Neural progenitor cell (in vitro differentiated cells): ENCODE measurements at regions not wholly inside any gene's neighbourhood (a gene's known extent, or its start where the extent isn't known, plus 50 kb on each side); places are given as distances from the start of the nearest gene placed in this dataset.
A peak's percentile ranks its signal among the peaks of the same experiment; 100 is the strongest.

ENCODE experiments used
- DNase-seq: peaks from one replicate; pipeline ENCODE4 v3.0.0-alpha.2; 2016; ENCODE audit warnings: low spot score
- H2AFZ ChIP-seq: fragments of 200-600 bp; sonication (generic); replicated peaks from 2 replicates; pipeline ENCODE4 v1.6.1; 2016; ENCODE audit warnings: antibody characterized with exemption
- H3F3A ChIP-seq: fragments of 200-600 bp; sonication (generic); 2 replicates; pipeline ENCODE4 v1.6.1; 2016; ENCODE audit warnings: antibody characterized with exemption, low read depth
- H3K27ac ChIP-seq: fragments of 200-600 bp; sonication (generic); 2 replicates; pipeline ENCODE4 v1.5.1; 2016; ENCODE audit warnings: mild to moderate bottlenecking
- H3K27me3 ChIP-seq: fragments of 200-600 bp; sonication (generic); 2 replicates; pipeline ENCODE4 v1.6.1; 2016; ENCODE audit warnings: mild to moderate bottlenecking, moderate library complexity
- H3K36me3 ChIP-seq: fragments of 200-600 bp; sonication (generic); 2 replicates; pipeline ENCODE4 v1.5.1; 2016
- H3K4me1 ChIP-seq: fragments of 200-600 bp; sonication (generic); 2 replicates; pipeline ENCODE4 v1.6.1; 2016; ENCODE audit warnings: mixed run types
- H3K4me2 ChIP-seq: fragments of 200-600 bp; sonication (generic); 2 replicates; pipeline ENCODE4 v1.6.1; 2016
- H3K4me3 ChIP-seq: fragments of 200-600 bp; sonication (generic); 2 replicates; pipeline ENCODE4 v1.5.1; 2016
- H3K79me2 ChIP-seq: fragments of 200-600 bp; sonication (generic); 2 replicates; pipeline ENCODE4 v1.6.1; 2016; ENCODE audit warnings: low read depth
- H3K9ac ChIP-seq: fragments of 200-600 bp; sonication (generic); 2 replicates; pipeline ENCODE4 v1.6.1; 2016
- H3K9me3 ChIP-seq: fragments of 200-600 bp; sonication (generic); 2 replicates; pipeline ENCODE4 v1.5.1; 2016; ENCODE audit warnings: low read depth
- H4K20me1 ChIP-seq: fragments of 200-600 bp; sonication (generic); 2 replicates; pipeline ENCODE4 v1.6.1; 2016; ENCODE audit warnings: low read depth
- H3K27ac Mint-ChIP-seq: 3 replicates; pipeline ENCODE4 v1.8.0; 2021; ENCODE audit warnings: mixed read lengths
- H3K27me3 Mint-ChIP-seq: 2 replicates; pipeline ENCODE4 v1.8.0; 2022; ENCODE audit warnings: low read depth, mild to moderate bottlenecking, inconsistent platforms, moderate library complexity, mixed read lengths; ENCODE audit not compliant: insufficient read depth
- H3K36me3 Mint-ChIP-seq: 3 replicates; pipeline ENCODE4 v1.8.0; 2021; ENCODE audit warnings: mixed read lengths
- H3K4me1 Mint-ChIP-seq: 3 replicates; pipeline ENCODE4 v1.8.0; 2021; ENCODE audit warnings: mixed read lengths
- H3K4me3 Mint-ChIP-seq: 3 replicates; pipeline ENCODE4 v1.8.0; 2021; ENCODE audit warnings: mild to moderate bottlenecking, moderate library complexity, mixed read lengths
- H3K9me3 Mint-ChIP-seq: 3 replicates; pipeline ENCODE4 v1.8.0; 2020; ENCODE audit warnings: mixed read lengths
- EZH2 ChIP-seq: fragments of 200-600 bp; sonication (generic); IDR thresholded peaks from 2 replicates; pipeline ENCODE4 v1.6.1; 2017; ENCODE audit warnings: antibody characterized with exemption, mild to moderate bottlenecking, moderate library complexity
- EZH2phosphoT487 ChIP-seq: fragments of 200-600 bp; sonication (generic); IDR thresholded peaks from 2 replicates; pipeline ENCODE4 v1.6.1; 2017; ENCODE audit warnings: antibody characterized with exemption
- TF ChIP-seq, protein P1 (sequence below): fragments of 200-600 bp; sonication (generic); IDR thresholded peaks from 2 replicates; pipeline ENCODE4 v1.5.1; 2017; ENCODE audit warnings: antibody characterized with exemption, mild to moderate bottlenecking

DNA sequence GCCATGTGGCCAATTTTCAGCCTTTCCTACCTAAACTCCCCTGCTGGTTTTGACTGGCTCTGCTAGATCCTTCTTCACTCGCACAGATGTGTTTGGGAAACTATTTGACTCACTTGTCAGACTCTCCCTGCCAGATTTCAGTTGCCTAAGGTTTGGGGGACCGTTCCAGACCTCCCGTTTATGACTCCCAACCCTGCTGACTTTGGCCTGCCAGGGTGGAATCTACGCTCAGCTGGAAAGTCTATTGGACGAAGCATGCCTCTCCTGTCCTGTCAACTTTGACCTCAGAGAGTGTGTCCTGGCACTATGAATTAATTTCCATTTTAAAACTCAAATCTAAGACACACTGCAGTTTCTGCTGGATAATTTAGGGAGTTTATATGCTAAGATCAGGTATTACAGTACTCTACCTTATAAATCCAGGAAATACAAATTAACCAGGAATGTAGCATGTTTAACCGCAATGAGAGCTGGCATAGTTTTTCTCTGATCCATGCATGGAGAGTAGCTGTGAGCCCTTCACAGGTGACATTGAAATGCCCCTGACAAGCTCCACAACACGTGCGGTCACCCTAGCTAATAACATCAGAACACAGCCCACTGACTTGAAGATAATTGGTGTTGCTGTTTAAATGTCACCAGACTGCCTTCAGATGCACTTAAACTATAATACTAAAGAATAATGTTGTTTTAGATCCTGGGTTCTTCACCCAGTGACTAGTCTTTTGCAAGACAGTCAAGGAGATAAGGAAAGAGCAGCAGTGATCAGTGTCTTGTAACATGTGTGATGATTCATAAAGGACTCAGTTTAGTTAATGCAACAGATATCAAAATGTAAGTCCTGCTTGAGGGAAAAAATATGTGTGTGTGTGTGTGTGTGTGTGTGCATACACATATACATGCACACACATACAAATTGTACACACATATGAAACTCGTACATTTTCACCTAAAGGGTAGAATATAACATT lies 223.0 kb upstream of the MCTP2 start:
- no peaks in the 10 kb centered on the region for H3K79me2 ChIP-seq
- H4K20me1 ChIP-seq, result no peaks in the 10 kb centered on the region
- H3K9me3 Mint-ChIP-seq, result no peaks in the 10 kb centered on the region
- H3K4me3 ChIP-seq, result no peak overlapping the region
- H3K4me2 ChIP-seq, result no peak overlapping the region
- no peaks in the 10 kb centered on the region for H3K36me3 Mint-ChIP-seq
- H3F3A ChIP-seq, result no peaks in the 10 kb centered on the region
- H3K27ac ChIP-seq, result no peak overlapping the region
- H3K9ac ChIP-seq, result no peak overlapping the region
- H3K4me1 ChIP-seq, result no peaks in the 10 kb centered on the region
- H3K4me3 Mint-ChIP-seq, result no peak overlapping the region
- H3K36me3 ChIP-seq, result no peaks in the 10 kb centered on the region
- DNase-seq, result no peak
- TF ChIP-seq, protein P1, sequence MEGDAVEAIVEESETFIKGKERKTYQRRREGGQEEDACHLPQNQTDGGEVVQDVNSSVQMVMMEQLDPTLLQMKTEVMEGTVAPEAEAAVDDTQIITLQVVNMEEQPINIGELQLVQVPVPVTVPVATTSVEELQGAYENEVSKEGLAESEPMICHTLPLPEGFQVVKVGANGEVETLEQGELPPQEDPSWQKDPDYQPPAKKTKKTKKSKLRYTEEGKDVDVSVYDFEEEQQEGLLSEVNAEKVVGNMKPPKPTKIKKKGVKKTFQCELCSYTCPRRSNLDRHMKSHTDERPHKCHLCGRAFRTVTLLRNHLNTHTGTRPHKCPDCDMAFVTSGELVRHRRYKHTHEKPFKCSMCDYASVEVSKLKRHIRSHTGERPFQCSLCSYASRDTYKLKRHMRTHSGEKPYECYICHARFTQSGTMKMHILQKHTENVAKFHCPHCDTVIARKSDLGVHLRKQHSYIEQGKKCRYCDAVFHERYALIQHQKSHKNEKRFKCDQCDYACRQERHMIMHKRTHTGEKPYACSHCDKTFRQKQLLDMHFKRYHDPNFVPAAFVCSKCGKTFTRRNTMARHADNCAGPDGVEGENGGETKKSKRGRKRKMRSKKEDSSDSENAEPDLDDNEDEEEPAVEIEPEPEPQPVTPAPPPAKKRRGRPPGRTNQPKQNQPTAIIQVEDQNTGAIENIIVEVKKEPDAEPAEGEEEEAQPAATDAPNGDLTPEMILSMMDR, result no peak
- no peak for TF ChIP-seq EZH2phosphoT487
- no peak for TF ChIP-seq EZH2
- no peaks in the 10 kb centered on the region for H3K9me3 ChIP-seq
- no peak overlapping the region for H2AFZ ChIP-seq
- H3K4me1 Mint-ChIP-seq, result peaks cover 17% of the 10 kb centered on the region
- H3K27me3 ChIP-seq, result no peaks in the 10 kb centered on the region
- H3K27me3 Mint-ChIP-seq, result peaks cover 10% of the 10 kb centered on the region
- H3K27ac Mint-ChIP-seq, result no peak overlapping the region

DNA sequence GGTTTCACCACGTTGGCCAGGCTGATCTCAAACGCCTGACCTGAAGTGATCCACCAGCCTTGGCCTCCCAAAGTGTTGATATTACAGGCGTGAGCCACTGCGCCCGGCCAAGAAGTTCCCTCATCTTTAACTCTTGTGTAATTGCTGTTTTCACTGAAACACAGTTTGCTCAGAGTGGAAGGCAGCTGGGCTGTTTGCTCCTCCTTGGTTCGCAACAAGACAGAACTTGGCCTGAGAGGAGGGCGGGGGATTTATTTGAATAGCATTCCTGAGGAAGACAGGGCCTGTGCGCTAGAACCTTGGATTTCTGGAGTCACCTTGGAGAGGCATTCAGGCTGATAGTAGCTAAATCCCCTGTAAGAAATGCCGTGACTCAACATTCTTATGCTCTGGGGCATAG lies 226.7 kb upstream of the MCTP2 start:
- Mint-ChIP-seq H3K4me3 (no peak overlapping the region), H3K27ac (no peak overlapping the region), H3K4me1 (peaks cover 24% of the 10 kb centered on the region), H3K27me3 (peaks cover 7% of the 10 kb centered on the region), H3K9me3 (no peaks in the 10 kb centered on the region), H3K36me3 (no peaks in the 10 kb centered on the region)
- Histone ChIP-seq H3K4me1 (peaks cover 22% of the 10 kb centered on the region), H3K4me2 (no peak overlapping the region), H3K9me3 (no peaks in the 10 kb centered on the region), H3K27ac (no peak overlapping the region), H3F3A (peaks cover 10% of the 10 kb centered on the region), H3K27me3 (no peaks in the 10 kb centered on the region), H3K79me2 (no peaks in the 10 kb centered on the region), H2AFZ (no peak overlapping the region), H4K20me1 (no peaks in the 10 kb centered on the region), H3K4me3 (no peak overlapping the region), H3K9ac (no peak overlapping the region), H3K36me3 (no peaks in the 10 kb centered on the region)
- TF ChIP-seq EZH2phosphoT487 (no peak), EZH2 (no peak)
- TF ChIP-seq, protein P1, result no peak
- DNase-seq, result no peak

DNA sequence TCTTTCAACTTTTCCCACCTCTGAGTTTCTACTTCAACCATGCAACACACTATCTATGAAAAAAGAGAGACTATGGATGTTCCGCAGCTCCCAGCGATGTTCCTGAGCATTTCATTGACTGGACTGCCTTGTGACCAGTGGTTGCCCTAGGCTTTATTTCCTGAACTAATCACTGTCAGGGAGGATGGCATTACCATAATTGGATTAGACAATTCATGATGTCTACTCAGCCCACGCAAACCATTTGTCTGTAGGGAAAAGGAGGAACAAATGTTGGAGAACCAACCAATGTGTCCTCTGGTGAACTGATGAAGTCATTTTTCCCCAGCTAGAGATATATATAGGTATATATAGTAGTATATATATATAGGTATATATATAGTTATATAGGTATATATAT lies 229.3 kb upstream of the MCTP2 start:
- H3K79me2 ChIP-seq, result no peaks in the 10 kb centered on the region
- Mint-ChIP-seq H3K4me3 (no peak overlapping the region), H3K36me3 (no peaks in the 10 kb centered on the region), H3K27ac (peak overlapping the region; percentile 90), H3K4me1 (peaks cover 7% of the 10 kb centered on the region), H3K9me3 (no peaks in the 10 kb centered on the region), H3K27me3 (peaks cover 4% of the 10 kb centered on the region)
- peak overlapping the region; percentile 52 for H3K4me2 ChIP-seq
- no peak overlapping the region for H3K9ac ChIP-seq
- no peak overlapping the region for H3K27ac ChIP-seq
- H3K27me3 ChIP-seq, result no peaks in the 10 kb centered on the region
- H3K4me1 ChIP-seq, result peaks cover 23% of the 10 kb centered on the region
- H3K36me3 ChIP-seq, result no peaks in the 10 kb centered on the region
- H3K4me3 ChIP-seq, result no peak overlapping the region
- peaks cover 10% of the 10 kb centered on the region for H3F3A ChIP-seq
- H2AFZ ChIP-seq, result no peak overlapping the region
- peak; percentile 78 for DNase-seq
- no peaks in the 10 kb centered on the region for H4K20me1 ChIP-seq
- no peak for TF ChIP-seq EZH2phosphoT487
- no peak for TF ChIP-seq EZH2
- TF ChIP-seq, protein P1, result no peak
- no peaks in the 10 kb centered on the region for H3K9me3 ChIP-seq
